Mucosa of stomach (tissue), 1 donor: ENCODE measurements at regions not wholly inside any gene's neighbourhood (a gene's known extent, or its start where the extent isn't known, plus 50 kb on each side); places are given as distances from the start of the nearest gene placed in this dataset.

Experiments
- H3K27me3 ChIP-seq: one replicate; pipeline ENCODE4 v1.7.0; 2013; ENCODE audit warnings: mild to moderate bottlenecking, low read length; ENCODE audit not compliant: control insufficient read depth, insufficient read depth
- H3K36me3 ChIP-seq: one replicate; pipeline ENCODE4 v1.7.0; 2013; ENCODE audit warnings: low read length; ENCODE audit not compliant: control insufficient read depth, insufficient read depth
- H3K4me1 ChIP-seq: one replicate; pipeline ENCODE4 v1.7.0; 2013; ENCODE audit warnings: mild to moderate bottlenecking, low read length; ENCODE audit not compliant: control insufficient read depth, insufficient read depth
- H3K4me3 ChIP-seq: one replicate; pipeline ENCODE4 v1.7.0; 2013; ENCODE audit warnings: low read length
- H3K9ac ChIP-seq: one replicate; pipeline ENCODE4 v1.7.0; 2013; ENCODE audit warnings: mild to moderate bottlenecking, low read length, moderate library complexity
- H3K9me3 ChIP-seq: one replicate; pipeline ENCODE4 v1.7.0; 2013; ENCODE audit warnings: mild to moderate bottlenecking, low read length, moderate library complexity; ENCODE audit not compliant: control insufficient read depth
- donor health status: Pancreatic carcinoma.

- Histone ChIP-seq H3K9ac (no peak overlapping the region), H3K27me3 (no peaks in the 10 kb centered on the region), H3K4me1 (no peaks in the 10 kb centered on the region)
Observed at GRCh38 chr10:9986786-9987185, 1030.9 kb upstream of the CELF2 start.

GRCh38 chr10:9987197-9987596 is 1030.5 kb upstream of the CELF2 start:
- H3K4me1 ChIP-seq = no peaks in the 10 kb centered on the region
- H3K36me3 ChIP-seq = no peaks in the 10 kb centered on the region
- no peaks in the 10 kb centered on the region for H3K27me3 ChIP-seq
- no peak overlapping the region for H3K4me3 ChIP-seq
- H3K9ac ChIP-seq = no peak overlapping the region
- no peaks in the 10 kb centered on the region for H3K9me3 ChIP-seq

More at GRCh38 chr10:9986786-9987185, 1030.9 kb upstream of the CELF2 start:
- no peaks in the 10 kb centered on the region for H3K36me3 ChIP-seq
- H3K4me3 ChIP-seq = no peak overlapping the region
- no peaks in the 10 kb centered on the region for H3K9me3 ChIP-seq

- Histone ChIP-seq H3K4me1 (no peaks in the 10 kb centered on the region), H3K27me3 (no peaks in the 10 kb centered on the region), H3K36me3 (no peaks in the 10 kb centered on the region), H3K9ac (no peak overlapping the region), H3K9me3 (no peaks in the 10 kb centered on the region), H3K4me3 (no peak overlapping the region)
Observed at GRCh38 chr10:9992661-9993060, 1025.0 kb upstream of the CELF2 start.

- no peaks in the 10 kb centered on the region for H3K27me3 ChIP-seq
- no peak overlapping the region for H3K9ac ChIP-seq
- H3K36me3 ChIP-seq = no peaks in the 10 kb centered on the region
- no peaks in the 10 kb centered on the region for H3K4me1 ChIP-seq
- no peak overlapping the region for H3K4me3 ChIP-seq
- no peaks in the 10 kb centered on the region for H3K9me3 ChIP-seq
Observed at GRCh38 chr10:9994131-9994530, 1023.5 kb upstream of the CELF2 start.

- Histone ChIP-seq H3K4me3 (no peak overlapping the region), H3K36me3 (no peaks in the 10 kb centered on the region), H3K9me3 (no peaks in the 10 kb centered on the region), H3K27me3 (no peaks in the 10 kb centered on the region), H3K4me1 (no peaks in the 10 kb centered on the region), H3K9ac (no peak overlapping the region)
Observed at GRCh38 chr10:9999627-10000026, 1018.0 kb upstream of the CELF2 start.

GRCh38 chr10:10007957-10008356 is 1009.7 kb upstream of the CELF2 start:
- Histone ChIP-seq H3K36me3 (no peaks in the 10 kb centered on the region), H3K4me3 (no peak overlapping the region), H3K9me3 (no peaks in the 10 kb centered on the region), H3K9ac (no peak overlapping the region), H3K27me3 (no peaks in the 10 kb centered on the region), H3K4me1 (no peaks in the 10 kb centered on the region)

- H3K9ac ChIP-seq = no peak overlapping the region
- H3K9me3 ChIP-seq = no peaks in the 10 kb centered on the region
- no peaks in the 10 kb centered on the region for H3K27me3 ChIP-seq
- no peaks in the 10 kb centered on the region for H3K36me3 ChIP-seq
- no peaks in the 10 kb centered on the region for H3K4me1 ChIP-seq
- H3K4me3 ChIP-seq = no peak overlapping the region
Observed at GRCh38 chr10:10010397-10010796, 1007.3 kb upstream of the CELF2 start.

- no peak overlapping the region for H3K4me3 ChIP-seq
- no peaks in the 10 kb centered on the region for H3K27me3 ChIP-seq
- no peaks in the 10 kb centered on the region for H3K9me3 ChIP-seq
- H3K9ac ChIP-seq = no peak overlapping the region
- H3K4me1 ChIP-seq = no peaks in the 10 kb centered on the region
- no peaks in the 10 kb centered on the region for H3K36me3 ChIP-seq
Observed at GRCh38 chr10:10014846-10015245, 1002.8 kb upstream of the CELF2 start.

GRCh38 chr10:10017716-10018115 is 1000.0 kb upstream of the CELF2 start:
- no peaks in the 10 kb centered on the region for H3K4me1 ChIP-seq
- no peaks in the 10 kb centered on the region for H3K27me3 ChIP-seq
- no peak overlapping the region for H3K9ac ChIP-seq
- no peaks in the 10 kb centered on the region for H3K36me3 ChIP-seq
- no peaks in the 10 kb centered on the region for H3K9me3 ChIP-seq
- no peak overlapping the region for H3K4me3 ChIP-seq

- Histone ChIP-seq H3K9ac (no peak overlapping the region), H3K27me3 (no peaks in the 10 kb centered on the region), H3K4me3 (no peak overlapping the region), H3K36me3 (no peaks in the 10 kb centered on the region), H3K9me3 (no peaks in the 10 kb centered on the region), H3K4me1 (no peaks in the 10 kb centered on the region)
Observed at GRCh38 chr10:10020945-10021344, 996.7 kb upstream of the CELF2 start.

- H3K9me3 ChIP-seq = no peaks in the 10 kb centered on the region
- no peak overlapping the region for H3K9ac ChIP-seq
- no peaks in the 10 kb centered on the region for H3K27me3 ChIP-seq
- H3K4me1 ChIP-seq = no peaks in the 10 kb centered on the region
- no peaks in the 10 kb centered on the region for H3K36me3 ChIP-seq
- H3K4me3 ChIP-seq = no peak overlapping the region
Observed at GRCh38 chr10:10032991-10033390, 984.7 kb upstream of the CELF2 start.

- Histone ChIP-seq H3K9ac (no peak overlapping the region), H3K9me3 (no peaks in the 10 kb centered on the region), H3K4me1 (no peaks in the 10 kb centered on the region), H3K36me3 (no peaks in the 10 kb centered on the region), H3K27me3 (no peaks in the 10 kb centered on the region), H3K4me3 (no peak overlapping the region)
Observed at GRCh38 chr10:10038348-10038747, 979.3 kb upstream of the CELF2 start.

GRCh38 chr10:10039595-10039994 is 978.1 kb upstream of the CELF2 start:
- Histone ChIP-seq H3K4me3 (no peak overlapping the region), H3K27me3 (no peaks in the 10 kb centered on the region)

More at GRCh38 chr10:10039595-10039994, 978.1 kb upstream of the CELF2 start:
- H3K9ac ChIP-seq = no peak overlapping the region
- no peaks in the 10 kb centered on the region for H3K36me3 ChIP-seq
- H3K9me3 ChIP-seq = no peaks in the 10 kb centered on the region
- H3K4me1 ChIP-seq = no peaks in the 10 kb centered on the region
